ENCODE measurements at regions not wholly inside any gene's neighbourhood (a gene's known extent, or its start where the extent isn't known, plus 50 kb on each side); places are given as distances from the start of the nearest gene placed in this dataset.

DNA sequence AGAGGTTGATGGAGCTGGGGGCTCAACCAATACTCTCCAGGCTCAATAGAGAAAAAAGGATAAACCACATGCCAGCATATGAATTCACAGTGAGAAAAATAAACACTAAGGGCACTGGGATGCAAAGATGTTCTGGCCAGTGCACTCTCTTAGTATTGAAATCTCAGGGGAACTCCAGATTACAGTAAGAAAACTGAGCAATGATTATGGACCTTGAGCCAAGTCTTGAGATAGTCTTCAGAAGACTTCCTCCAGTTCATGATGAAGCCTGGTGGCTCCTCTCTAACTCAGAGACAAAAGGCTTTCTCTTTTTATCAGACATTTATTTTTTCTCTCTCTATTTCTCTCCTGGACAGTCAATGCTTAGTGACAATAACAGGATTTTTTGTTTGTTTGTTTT is 139.8 kb upstream of the SPEF2 start:
- Histone ChIP-seq H3K56ac (replicated peaks; ENCODE audit: insufficient read length, low read depth, low read length) (no peak overlapping the region), H4K91ac (replicated peaks; ENCODE audit: insufficient read length, low read length) (no peak overlapping the region), H4K8ac (ENCODE audit: extremely low read depth, insufficient read depth, low read length) (no peak overlapping the region), H2AFZ (ENCODE audit: low read length) (no peak overlapping the region; the same call in 1 of the 2 replicates), H2BK15ac (ENCODE audit: low read length) (no peak overlapping the region), H2BK20ac (ENCODE audit: low read length) (no peak overlapping the region), H3K79me1 (ENCODE audit: low read depth, low read length) (no peaks in the 10 kb centered on the region), H2AK5ac (ENCODE audit: low read depth, low read length) (no peak overlapping the region), H3K4me2 (ENCODE audit: insufficient read depth in 1 of 2, low read depth in 2 of 2, low read length in 2 of 2) (no peak overlapping the region), H3K18ac (ENCODE audit: extremely low read depth, low read length) (no peak overlapping the region), H3K36me3 (ENCODE audit: control insufficient read depth in 2 of 4, insufficient read depth in 4 of 4, low read length in 3 of 4) (no peaks in the 10 kb centered on the region), H3K23me2 (ENCODE audit: low read depth, low read length) (no peaks in the 10 kb centered on the region), H2BK5ac (ENCODE audit: low read depth, low read length) (no peak overlapping the region), H3K9me3 (ENCODE audit: insufficient read depth in 2 of 2, low read depth in 1 of 2, low read length in 1 of 2) (no peaks in the 10 kb centered on the region), H3K4me3 (ENCODE audit: extremely low read depth in 1 of 4, insufficient read depth in 2 of 4, low read depth in 3 of 4, low read length in 4 of 4) (no peak overlapping the region), H2BK12ac (ENCODE audit: low read depth, low read length) (no peak overlapping the region), H3K27me3 (replicated peaks in 1 of 4; ENCODE audit: control insufficient read depth in 3 of 4, extremely low read depth in 1 of 4, insufficient read depth in 3 of 4, low read length in 3 of 4) (no peaks in the 10 kb centered on the region), H4K20me1 (replicated peaks in 1 of 2; ENCODE audit: control insufficient read depth in 1 of 2, insufficient read depth in 2 of 2, low read length in 2 of 2) (no peaks in the 10 kb centered on the region), H4K5ac (ENCODE audit: insufficient read length, low read depth, low read length) (no peak overlapping the region), H3K4me1 (replicated peaks in 1 of 4; ENCODE audit: control insufficient read depth in 3 of 4, insufficient read depth in 4 of 4, low read length in 3 of 4) (peaks cover 0 to 2% (median 0%) of the 10 kb centered on the region in 4 experiments; a peak in 1 of 7 replicates), H3K9ac (replicated peaks in 1 of 4; ENCODE audit: extremely low read depth in 1 of 4, low read depth in 3 of 4, low read length in 3 of 4) (no peak overlapping the region), H3K27ac (ENCODE audit: low read depth, low read length) (no peak overlapping the region), H3K23ac (ENCODE audit: insufficient read length) (no peak overlapping the region), H3K14ac (ENCODE audit: insufficient read length) (no peak overlapping the region), H2BK120ac (replicated peaks; ENCODE audit: low read depth, low read length) (no peak overlapping the region), H3K4ac (replicated peaks; ENCODE audit: insufficient read length, low read depth, low read length) (no peak overlapping the region), H3K79me2 (ENCODE audit: control insufficient read depth in 1 of 2, insufficient read depth in 2 of 2, low read length in 2 of 2) (no peaks in the 10 kb centered on the region)
- DNase-seq (ENCODE audit: low read depth in 1 of 2, low spot score in 2 of 2) (no peak), FAIRE-seq (no peak)
- TF ChIP-seq TAF7 (optimal IDR thresholded peaks at IDR 0.05; ENCODE audit: borderline replicate concordance, low read depth, low read length) (no peak), POU5F1 (IDR thresholded peaks at IDR 0.05; ENCODE audit: low read depth, low read length) (no peak), CHD1 (IDR thresholded peaks at IDR 0.05; ENCODE audit: low read depth, low read length) (no peak), EZH2 (IDR thresholded peaks at IDR 0.05; ENCODE audit: low read depth, low read length, severe bottlenecking) (no peak), SIX5 (IDR thresholded peaks at IDR 0.05; ENCODE audit: low read depth, low read length) (no peak), ATF2 (IDR thresholded peaks at IDR 0.05; ENCODE audit: low read length) (no peak), SP2 (IDR thresholded peaks at IDR 0.05; ENCODE audit: low read length) (no peak)
- CTCF ChIA-PET (ENCODE audit: partially characterized antibody) = no interaction called here
- POLR2A ChIA-PET (ENCODE audit: partially characterized antibody) = no interaction called here

Data from H1 (cell line).